SK-N-MC (cell line): ENCODE measurements at regions not wholly inside any gene's neighbourhood (a gene's known extent, or its start where the extent isn't known, plus 50 kb on each side); places are given as distances from the start of the nearest gene placed in this dataset.

Experiments
- EZH2 ChIP-seq: fragments of 200-600 bp; sonication (generic); IDR thresholded peaks from one replicate; pipeline ENCODE4 v1.6.1; 2017; ENCODE audit warnings: antibody characterized with exemption
- POLR2AphosphoS5 ChIP-seq: IDR thresholded peaks from 2 replicates; pipeline ENCODE4 v1.6.1; 2012; ENCODE audit warnings: mild to moderate bottlenecking, low read depth, low read length, borderline replicate concordance

DNA sequence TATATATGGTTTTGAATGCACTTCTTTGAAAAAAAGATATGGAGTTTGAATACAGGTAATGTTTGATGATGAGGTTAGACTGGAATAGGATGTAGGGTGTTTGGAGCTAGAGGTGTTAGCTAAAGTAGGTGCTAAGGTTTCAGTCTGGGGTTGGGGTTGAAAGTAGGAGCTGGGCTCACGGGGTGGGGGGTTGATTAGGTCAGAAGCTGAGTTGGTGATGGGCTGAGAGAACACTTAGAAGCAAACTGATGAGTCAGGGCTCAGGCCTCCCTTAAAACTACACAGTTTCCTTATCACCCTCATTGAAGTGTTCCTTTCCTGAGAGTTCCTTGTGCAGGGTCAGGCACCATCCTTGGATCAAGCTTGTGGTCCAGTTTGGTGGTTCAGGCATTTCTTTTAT, 308.8 kb upstream of the ADAMTS16 start:
- TF ChIP-seq EZH2 (no peak), POLR2AphosphoS5 (no peak)
